ENCODE measurements at regions not wholly inside any gene's neighbourhood (a gene's known extent, or its start where the extent isn't known, plus 50 kb on each side); places are given as distances from the start of the nearest gene placed in this dataset.

GRCh38 chr10:31268444-31269303, 50.3 kb upstream of the ZEB1 start:
- 87% methylated on average over 12 of the region's 12 CpGs for WGBS
- no peak for DNase-seq (ENCODE audit: extremely low spot score)
- H3K27me3 ChIP-seq, result no peaks in the 10 kb centered on the region
- no peak for TF ChIP-seq EP300 (IDR thresholded peaks at IDR 0.05)
- no peak for TF ChIP-seq POLR2A (IDR thresholded peaks at IDR 0.05; ENCODE audit: low read depth)
- no peak for TF ChIP-seq CTCF (IDR thresholded peaks at IDR 0.05)
- TF ChIP-seq POLR2AphosphoS5 (IDR thresholded peaks at IDR 0.05), result no peak
- H3K4me1 ChIP-seq, result no peaks in the 10 kb centered on the region
- H3K4me3 ChIP-seq, result no peak overlapping the region
- no peaks in the 10 kb centered on the region for H3K9me3 ChIP-seq
- H3K27ac ChIP-seq (replicated peaks in 1 of 4), result no peak overlapping the region
- intact Hi-C loops (cut with DNase I), result no loop called here
- no peaks in the 10 kb centered on the region for H3K36me3 ChIP-seq

Small RNA genes lying in the stretch of these regions (small RNA-seq; reads per million reads assigned to genes)
- 0 reads per million in 3 donors for gene RNA5SP309

Data from esophagus muscularis mucosa (tissue), 4 donors.